Astrocyte (in vitro differentiated cells and primary cell): ENCODE measurements at regions not wholly inside any gene's neighbourhood (a gene's known extent, or its start where the extent isn't known, plus 50 kb on each side); places are given as distances from the start of the nearest gene placed in this dataset.

Experiments used
- DNase-seq: peaks from one replicate; pipeline ENCODE4 v3.0.0-alpha.2; 2010; ENCODE audit warnings: low read depth
- FAIRE-seq: peaks from 2 replicates; lab custom pipeline; 2011; peaks lifted over from hg19 to GRCh38; lab: Jason Lieb, UNC
- H2AFZ ChIP-seq: 2 replicates; pipeline ENCODE4 v1.6.0; 2012; ENCODE audit warnings: low read depth, low read length, inconsistent platforms
- H3K27ac ChIP-seq: 2 replicates; pipeline ENCODE4 v1.5.1; 2011; ENCODE audit warnings: low read depth, low read length, inconsistent platforms
- H3K27me3 ChIP-seq: 2 replicates; pipeline ENCODE4 v1.6.0; 2011; ENCODE audit warnings: low read length, inconsistent platforms; ENCODE audit not compliant: insufficient read depth
- H3K36me3 ChIP-seq: 2 replicates; pipeline ENCODE4 v1.5.1; 2011; ENCODE audit warnings: low read length, inconsistent platforms; ENCODE audit not compliant: insufficient read depth
- H3K4me1 ChIP-seq: 2 replicates; pipeline ENCODE4 v1.5.1; 2011; ENCODE audit warnings: low read length, inconsistent platforms; ENCODE audit not compliant: insufficient read depth
- H3K4me2 ChIP-seq: 2 replicates; pipeline ENCODE4 v1.6.0; 2012; ENCODE audit warnings: low read length, inconsistent platforms
- H3K4me3 ChIP-seq: 2 replicates; pipeline ENCODE4 v1.5.1; 2011; ENCODE audit warnings: low read depth, mild to moderate bottlenecking, low read length, inconsistent platforms; ENCODE audit not compliant: insufficient read depth
- H3K79me2 ChIP-seq: 2 replicates; pipeline ENCODE4 v1.6.0; 2012; ENCODE audit warnings: mild to moderate bottlenecking, low read length, inconsistent platforms; ENCODE audit not compliant: insufficient read depth
- H3K9ac ChIP-seq: 2 replicates; pipeline ENCODE4 v1.6.0; 2012; ENCODE audit warnings: mild to moderate bottlenecking, low read length, inconsistent platforms
- H3K9me3 ChIP-seq: 2 replicates; pipeline ENCODE4 v1.5.1; 2012; ENCODE audit warnings: low read depth, mild to moderate bottlenecking, low read length, inconsistent platforms; ENCODE audit not compliant: insufficient read depth
- H4K20me1 ChIP-seq: 2 replicates; pipeline ENCODE4 v1.6.0; 2012; ENCODE audit warnings: low read length, inconsistent platforms; ENCODE audit not compliant: insufficient read depth
- H3K27ac Mint-ChIP-seq: one replicate; pipeline ENCODE4 v1.8.0; 2021; ENCODE audit warnings: mild to moderate bottlenecking, mixed read lengths; ENCODE audit not compliant: unreplicated experiment
- H3K27me3 Mint-ChIP-seq: one replicate; pipeline ENCODE4 v1.8.0; 2021; ENCODE audit warnings: low read depth, mixed read lengths; ENCODE audit not compliant: unreplicated experiment
- H3K36me3 Mint-ChIP-seq: one replicate; pipeline ENCODE4 v1.8.0; 2021; ENCODE audit warnings: low read depth, mixed read lengths; ENCODE audit not compliant: unreplicated experiment
- H3K4me1 Mint-ChIP-seq: one replicate; pipeline ENCODE4 v1.8.0; 2021; ENCODE audit warnings: low read depth, mixed read lengths; ENCODE audit not compliant: unreplicated experiment
- H3K4me3 Mint-ChIP-seq: one replicate; pipeline ENCODE4 v1.8.0; 2021; ENCODE audit warnings: mild to moderate bottlenecking, moderate library complexity, mixed read lengths; ENCODE audit not compliant: unreplicated experiment
- H3K9me3 Mint-ChIP-seq: one replicate; pipeline ENCODE4 v1.8.0; 2021; ENCODE audit warnings: mild to moderate bottlenecking, mixed read lengths; ENCODE audit not compliant: unreplicated experiment
- EZH2 ChIP-seq: IDR thresholded peaks from 2 replicates; pipeline ENCODE4 v1.6.1; 2012; ENCODE audit warnings: mild to moderate bottlenecking, low read length, inconsistent platforms; ENCODE audit not compliant: insufficient read depth
- TF ChIP-seq, protein P1 (sequence below): IDR thresholded peaks from 2 replicates; pipeline ENCODE4 v1.5.1; 2011; ENCODE audit warnings: low read depth, mild to moderate bottlenecking, inconsistent platforms, low read length, moderate library complexity; ENCODE audit not compliant: insufficient read depth

DNA sequence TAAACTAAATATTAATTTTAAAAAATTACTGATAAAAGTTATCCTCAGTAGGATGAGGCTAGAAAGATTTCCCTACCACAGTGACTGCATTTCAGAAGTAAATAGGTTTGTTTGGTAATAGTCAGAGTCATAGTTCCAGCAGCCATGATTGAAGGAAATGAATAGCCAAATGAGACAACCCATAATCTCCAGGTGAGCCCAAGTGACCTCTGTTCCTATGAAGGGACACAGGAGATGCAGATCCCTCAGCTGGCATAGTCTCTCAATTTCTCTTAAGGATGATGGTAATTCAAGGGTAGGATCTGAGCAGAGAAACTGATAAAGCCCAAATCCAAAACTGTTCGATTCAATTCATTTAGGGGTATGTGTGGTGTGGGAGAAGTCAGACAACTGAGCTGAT, 461.8 kb downstream of the RAP2B start:
- no peak for TF ChIP-seq EZH2
- no peak for FAIRE-seq

DNA sequence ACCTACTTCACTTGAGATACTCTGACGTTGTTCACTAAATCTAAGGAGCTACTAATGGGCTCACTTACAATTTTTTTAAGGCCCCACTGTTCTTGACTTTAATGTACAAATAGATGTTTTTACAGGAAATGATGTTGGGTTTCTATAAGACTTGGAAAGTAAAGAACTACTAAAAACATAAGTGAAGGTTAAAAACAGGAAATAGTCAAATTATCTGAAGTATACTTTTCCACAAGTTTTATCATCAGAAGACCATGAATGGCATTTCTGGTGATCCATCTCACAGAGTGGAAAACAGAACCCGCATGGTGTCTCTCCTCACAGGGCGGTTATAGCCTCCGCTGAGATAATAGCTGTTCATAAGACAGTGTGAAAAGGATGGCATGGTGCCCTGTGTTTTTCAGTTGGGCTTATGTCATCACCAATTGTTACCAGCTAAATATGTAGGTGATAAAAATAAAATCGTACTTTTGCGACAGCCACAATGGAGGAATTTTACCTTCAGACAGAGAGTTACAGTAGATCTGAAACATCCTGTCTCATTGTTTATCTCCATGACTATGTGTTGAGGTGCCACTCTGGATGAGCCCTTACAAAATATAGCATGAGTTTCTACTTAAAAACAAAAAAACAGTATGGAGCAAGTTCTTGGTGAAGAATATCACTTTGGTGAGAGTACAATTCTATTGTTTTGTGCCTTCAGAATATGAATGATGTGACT, 462.4 kb downstream of the RAP2B start:
- Histone ChIP-seq H4K20me1 (no peaks in the 10 kb centered on the region), H3K36me3 (no peaks in the 10 kb centered on the region), H3K9me3 (no peaks in the 10 kb centered on the region), H2AFZ (no peak overlapping the region), H3K4me2 (no peak overlapping the region), H3K27me3 (no peaks in the 10 kb centered on the region), H3K9ac (no peak overlapping the region), H3K79me2 (no peaks in the 10 kb centered on the region), H3K4me3 (no peak overlapping the region), H3K27ac (no peak overlapping the region), H3K4me1 (no peaks in the 10 kb centered on the region)
- DNase-seq = no peak
- no peak for FAIRE-seq
- TF ChIP-seq, protein P1, sequence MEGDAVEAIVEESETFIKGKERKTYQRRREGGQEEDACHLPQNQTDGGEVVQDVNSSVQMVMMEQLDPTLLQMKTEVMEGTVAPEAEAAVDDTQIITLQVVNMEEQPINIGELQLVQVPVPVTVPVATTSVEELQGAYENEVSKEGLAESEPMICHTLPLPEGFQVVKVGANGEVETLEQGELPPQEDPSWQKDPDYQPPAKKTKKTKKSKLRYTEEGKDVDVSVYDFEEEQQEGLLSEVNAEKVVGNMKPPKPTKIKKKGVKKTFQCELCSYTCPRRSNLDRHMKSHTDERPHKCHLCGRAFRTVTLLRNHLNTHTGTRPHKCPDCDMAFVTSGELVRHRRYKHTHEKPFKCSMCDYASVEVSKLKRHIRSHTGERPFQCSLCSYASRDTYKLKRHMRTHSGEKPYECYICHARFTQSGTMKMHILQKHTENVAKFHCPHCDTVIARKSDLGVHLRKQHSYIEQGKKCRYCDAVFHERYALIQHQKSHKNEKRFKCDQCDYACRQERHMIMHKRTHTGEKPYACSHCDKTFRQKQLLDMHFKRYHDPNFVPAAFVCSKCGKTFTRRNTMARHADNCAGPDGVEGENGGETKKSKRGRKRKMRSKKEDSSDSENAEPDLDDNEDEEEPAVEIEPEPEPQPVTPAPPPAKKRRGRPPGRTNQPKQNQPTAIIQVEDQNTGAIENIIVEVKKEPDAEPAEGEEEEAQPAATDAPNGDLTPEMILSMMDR = no peak
- no peak for TF ChIP-seq EZH2
- no peak overlapping the region for H3K27ac Mint-ChIP-seq
- no peaks in the 10 kb centered on the region for H3K36me3 Mint-ChIP-seq
- H3K27me3 Mint-ChIP-seq = no peaks in the 10 kb centered on the region
- no peak overlapping the region for H3K4me3 Mint-ChIP-seq
- peaks cover 3% of the 10 kb centered on the region for H3K9me3 Mint-ChIP-seq
- peaks cover 4% of the 10 kb centered on the region for H3K4me1 Mint-ChIP-seq

More for the DNA sequence above, 461.8 kb downstream of the RAP2B start:
- Histone ChIP-seq H3K36me3 (no peaks in the 10 kb centered on the region), H4K20me1 (no peaks in the 10 kb centered on the region), H3K4me3 (no peak overlapping the region), H3K27me3 (no peaks in the 10 kb centered on the region), H2AFZ (no peak overlapping the region), H3K79me2 (no peaks in the 10 kb centered on the region), H3K9me3 (no peaks in the 10 kb centered on the region), H3K27ac (no peak overlapping the region), H3K4me1 (no peaks in the 10 kb centered on the region), H3K4me2 (no peak overlapping the region), H3K9ac (no peak overlapping the region)
- peaks cover 3% of the 10 kb centered on the region for H3K9me3 Mint-ChIP-seq
- DNase-seq = no peak
- H3K36me3 Mint-ChIP-seq = no peaks in the 10 kb centered on the region
- H3K4me3 Mint-ChIP-seq = no peak overlapping the region
- no peaks in the 10 kb centered on the region for H3K27me3 Mint-ChIP-seq
- no peak overlapping the region for H3K27ac Mint-ChIP-seq
- H3K4me1 Mint-ChIP-seq = peaks cover 4% of the 10 kb centered on the region

DNA sequence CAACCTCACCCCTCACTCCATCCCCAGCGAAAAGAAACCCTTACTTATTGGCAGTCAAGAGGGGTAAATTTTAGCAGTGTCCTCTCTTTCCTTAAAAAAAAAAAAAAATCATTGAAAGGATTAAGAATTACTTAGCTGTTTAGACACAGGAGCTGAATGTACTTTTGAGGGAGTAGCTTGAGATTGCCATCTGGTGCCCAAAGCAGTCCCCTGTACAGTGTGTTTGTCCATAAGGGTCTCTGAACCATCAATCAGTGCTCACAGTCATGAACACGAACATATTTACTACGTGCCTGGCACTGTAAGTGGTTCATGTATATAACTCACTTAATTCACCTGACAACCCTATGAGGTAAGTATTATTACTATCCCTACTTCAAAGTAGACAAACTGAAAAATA, 463.5 kb downstream of the RAP2B start:
- H3K36me3 Mint-ChIP-seq = no peaks in the 10 kb centered on the region

More for the DNA sequence above, 463.5 kb downstream of the RAP2B start:
- Histone ChIP-seq H3K4me3 (no peak overlapping the region), H3K4me2 (no peak overlapping the region), H3K9me3 (no peaks in the 10 kb centered on the region), H3K36me3 (no peaks in the 10 kb centered on the region), H3K27ac (no peak overlapping the region), H3K9ac (no peak overlapping the region), H4K20me1 (no peaks in the 10 kb centered on the region), H2AFZ (no peak overlapping the region), H3K4me1 (no peaks in the 10 kb centered on the region), H3K27me3 (no peaks in the 10 kb centered on the region), H3K79me2 (no peaks in the 10 kb centered on the region)
- no peak overlapping the region for H3K27ac Mint-ChIP-seq
- no peak for FAIRE-seq
- peaks cover 4% of the 10 kb centered on the region for H3K4me1 Mint-ChIP-seq
- no peaks in the 10 kb centered on the region for H3K27me3 Mint-ChIP-seq
- no peak overlapping the region for H3K4me3 Mint-ChIP-seq
- TF ChIP-seq, protein P1 = no peak
- TF ChIP-seq EZH2 = no peak
- peaks cover 2% of the 10 kb centered on the region for H3K9me3 Mint-ChIP-seq
- DNase-seq = no peak
